ENCODE measurements at regions not wholly inside any gene's neighbourhood (a gene's known extent, or its start where the extent isn't known, plus 50 kb on each side); places are given as distances from the start of the nearest gene placed in this dataset.

- TF ChIP-seq CTCF (IDR thresholded peaks at IDR 0.05) (no peak), ZFX (IDR thresholded peaks at IDR 0.05; ENCODE audit: borderline replicate concordance) (no peak)
Measured at GRCh38 chr13:47508527-47509228, 492.4 kb downstream of the SUCLA2 start.

All from 22Rv1 (cell line).